ENCODE measurements at regions not wholly inside any gene's neighbourhood (a gene's known extent, or its start where the extent isn't known, plus 50 kb on each side); places are given as distances from the start of the nearest gene placed in this dataset.

GRCh38 chr5:24272741-24273140, 372.0 kb downstream of the CDH10 start:
- DNase-seq = no peak

- no peak for DNase-seq
Observed at GRCh38 chr5:24280215-24280614, 364.6 kb downstream of the CDH10 start.

GRCh38 chr5:24281818-24282217, 363.0 kb downstream of the CDH10 start:
- DNase-seq = no peak

GRCh38 chr5:24289582-24290335, 355.0 kb downstream of the CDH10 start:
- DNase-seq = no peak

GRCh38 chr5:24290536-24290935, 354.2 kb downstream of the CDH10 start:
- no peak for DNase-seq

- DNase-seq = no peak
Observed at GRCh38 chr5:24291916-24292315, 352.9 kb downstream of the CDH10 start.

- DNase-seq = no peak
Observed at GRCh38 chr5:24294333-24294732, 350.4 kb downstream of the CDH10 start.

- no peak for DNase-seq
Observed at GRCh38 chr5:24314106-24314505, 330.7 kb downstream of the CDH10 start.

- DNase-seq = no peak
Observed at GRCh38 chr5:24320643-24321042, 324.1 kb downstream of the CDH10 start.

GRCh38 chr5:24325306-24325832, 319.4 kb downstream of the CDH10 start:
- DNase-seq = no peak

- DNase-seq = no peak
Observed at GRCh38 chr5:24331531-24331930, 313.2 kb downstream of the CDH10 start.

GRCh38 chr5:24347158-24347557, 297.6 kb downstream of the CDH10 start:
- no peak for DNase-seq

GRCh38 chr5:24351285-24351684, 293.5 kb downstream of the CDH10 start:
- DNase-seq = no peak

GRCh38 chr5:24353016-24353415, 291.8 kb downstream of the CDH10 start:
- no peak for DNase-seq

GRCh38 chr5:24353611-24354010, 291.2 kb downstream of the CDH10 start:
- DNase-seq = no peak

GRCh38 chr5:24363789-24364481, 280.8 kb downstream of the CDH10 start:
- DNase-seq = no peak

GRCh38 chr5:24364711-24365110, 280.1 kb downstream of the CDH10 start:
- no peak for DNase-seq

- DNase-seq = no peak
Observed at GRCh38 chr5:24365406-24365805, 279.4 kb downstream of the CDH10 start.

- DNase-seq = no peak
Observed at GRCh38 chr5:24367216-24367615, 277.6 kb downstream of the CDH10 start.

GRCh38 chr5:24368115-24368514, 276.7 kb downstream of the CDH10 start:
- DNase-seq = no peak

- no peak for DNase-seq
Observed at GRCh38 chr5:24376210-24376609, 268.6 kb downstream of the CDH10 start.

- DNase-seq = no peak
Observed at GRCh38 chr5:24376616-24377015, 268.2 kb downstream of the CDH10 start.

- no peak for DNase-seq
Observed at GRCh38 chr5:24381861-24382489, 262.8 kb downstream of the CDH10 start.

GRCh38 chr5:24385070-24385469, 259.7 kb downstream of the CDH10 start:
- DNase-seq = no peak

Data from activated T-cell treated with anti-CD3 and anti-CD28 coated beads, Interleukin-2, amount 50 U/mL, for 1 hour (primary cell).